GM19035 (cell line): ENCODE measurements at regions not wholly inside any gene's neighbourhood (a gene's known extent, or its start where the extent isn't known, plus 50 kb on each side); places are given as distances from the start of the nearest gene placed in this dataset.
A peak's percentile ranks its signal among the peaks of the same experiment; 100 is the strongest.
"Not testable (repeated sequence)": the region's sequence is repeated elsewhere in the genome, so short reads cannot be mapped to it uniquely, and the experiment has no call there.

ENCODE experiments used
- ATAC-seq: cut with Tn5 transposase; IDR thresholded peaks from one replicate; pipeline ENCODE4 v1.9.1; 2021; ENCODE audit not compliant: unreplicated experiment

DNA sequence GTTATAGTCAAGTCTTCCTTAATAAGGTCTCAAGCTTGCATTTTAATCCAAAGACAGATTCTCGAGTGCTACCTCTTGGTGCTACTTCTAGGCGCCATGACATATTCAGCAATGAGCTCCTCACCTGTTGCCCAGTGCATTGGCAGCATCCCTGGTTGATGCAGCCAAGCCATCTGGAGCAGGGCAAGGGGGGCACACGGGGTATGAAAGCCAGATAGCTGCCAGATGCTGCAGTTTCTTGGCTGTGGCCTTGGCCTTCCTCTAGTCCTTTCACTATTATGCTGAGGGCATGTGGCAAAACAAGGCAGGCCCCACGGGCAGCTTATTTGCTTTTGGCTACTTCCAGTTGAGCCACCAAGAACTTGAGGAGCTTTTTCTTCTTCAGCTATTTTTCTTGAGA is 168.6 kb upstream of the PGRMC2 start:
- ATAC-seq = no peak

DNA sequence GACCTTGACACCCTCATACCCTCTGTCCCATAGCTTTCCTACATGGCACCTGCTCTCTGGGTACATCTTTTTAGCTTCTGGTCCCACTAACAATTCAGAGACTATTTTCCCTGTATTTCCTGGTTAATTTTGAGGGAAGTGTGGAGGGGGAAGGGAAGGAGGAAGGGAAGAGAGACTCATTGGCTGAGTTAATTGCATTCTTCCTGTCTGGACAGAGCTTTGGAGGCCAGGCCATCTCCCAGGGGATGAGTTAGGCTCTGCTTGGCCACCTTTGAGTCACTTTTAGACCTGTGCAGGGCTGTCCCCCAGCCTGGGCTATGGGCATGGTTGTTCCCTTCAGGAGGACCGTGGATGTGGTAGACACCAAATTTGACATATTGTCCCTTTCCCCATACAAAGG is 167.9 kb upstream of the PGRMC2 start:
- no peak for ATAC-seq

DNA sequence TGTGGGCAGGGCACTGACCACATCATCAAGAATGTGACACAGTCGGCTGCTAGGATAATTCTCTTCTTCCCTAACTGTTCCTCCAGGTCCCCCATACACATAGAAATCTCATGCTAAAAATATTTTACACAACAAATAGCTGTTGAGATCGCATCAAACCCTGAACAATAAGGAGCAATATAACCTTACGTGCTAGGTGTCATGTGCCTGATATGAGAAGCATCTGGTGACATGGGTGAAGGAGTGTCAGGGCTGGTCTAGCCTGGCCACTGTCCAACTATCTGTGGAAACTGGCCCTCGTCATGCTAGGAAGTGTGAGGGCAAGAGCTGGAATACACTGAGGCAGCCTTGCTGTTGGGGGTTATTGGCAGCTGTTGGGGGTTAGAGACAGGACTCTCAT is 167.3 kb upstream of the PGRMC2 start:
- ATAC-seq = no peak

DNA sequence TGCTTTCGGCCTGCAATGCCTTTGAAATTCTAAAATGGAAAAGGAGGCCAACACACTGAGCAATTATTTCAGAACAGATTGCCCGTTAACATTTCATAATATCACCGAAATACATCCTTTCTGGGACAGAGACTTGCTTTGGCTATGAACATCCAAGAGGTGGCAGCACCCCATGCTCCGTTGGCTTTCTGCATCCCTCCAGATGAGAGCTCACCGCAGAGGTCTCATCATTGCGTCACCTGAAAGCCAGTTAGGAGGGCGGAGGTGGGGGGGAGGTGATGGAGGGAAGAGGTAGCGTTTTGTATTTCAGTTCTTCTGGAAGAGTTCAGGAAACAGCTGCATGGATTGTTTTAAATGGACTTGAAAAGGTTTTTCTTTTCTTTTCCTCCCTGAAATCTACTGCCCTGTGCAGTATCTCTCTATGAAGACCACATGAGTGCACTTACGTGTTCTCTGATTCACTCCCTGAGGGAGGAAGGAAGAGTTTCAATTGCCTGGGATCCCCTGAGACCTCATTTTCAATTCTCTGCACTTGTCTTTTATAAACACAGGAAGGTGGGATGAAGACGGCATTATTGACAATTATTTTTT is 166.8 kb upstream of the PGRMC2 start:
- ATAC-seq = peak; percentile 100

DNA sequence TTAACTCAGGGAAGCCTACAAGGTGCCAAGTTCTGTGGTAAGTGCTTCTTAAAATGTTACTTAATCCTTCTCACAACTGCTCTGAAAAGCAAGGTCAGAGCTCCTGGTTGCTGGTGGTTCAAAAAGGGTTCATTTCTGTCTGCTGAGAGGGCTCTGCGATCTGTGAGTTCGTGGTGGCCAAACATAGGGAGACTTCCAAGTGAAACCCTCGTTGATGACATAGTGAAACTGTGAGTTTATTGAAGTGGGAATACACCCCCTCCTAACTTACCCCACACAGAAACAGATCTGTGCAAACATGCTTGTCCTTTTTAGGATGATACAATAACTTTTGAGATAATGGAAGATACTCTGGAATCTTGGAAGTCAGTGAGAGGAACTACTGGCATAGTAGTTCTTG is 164.8 kb upstream of the PGRMC2 start:
- ATAC-seq = no peak

DNA sequence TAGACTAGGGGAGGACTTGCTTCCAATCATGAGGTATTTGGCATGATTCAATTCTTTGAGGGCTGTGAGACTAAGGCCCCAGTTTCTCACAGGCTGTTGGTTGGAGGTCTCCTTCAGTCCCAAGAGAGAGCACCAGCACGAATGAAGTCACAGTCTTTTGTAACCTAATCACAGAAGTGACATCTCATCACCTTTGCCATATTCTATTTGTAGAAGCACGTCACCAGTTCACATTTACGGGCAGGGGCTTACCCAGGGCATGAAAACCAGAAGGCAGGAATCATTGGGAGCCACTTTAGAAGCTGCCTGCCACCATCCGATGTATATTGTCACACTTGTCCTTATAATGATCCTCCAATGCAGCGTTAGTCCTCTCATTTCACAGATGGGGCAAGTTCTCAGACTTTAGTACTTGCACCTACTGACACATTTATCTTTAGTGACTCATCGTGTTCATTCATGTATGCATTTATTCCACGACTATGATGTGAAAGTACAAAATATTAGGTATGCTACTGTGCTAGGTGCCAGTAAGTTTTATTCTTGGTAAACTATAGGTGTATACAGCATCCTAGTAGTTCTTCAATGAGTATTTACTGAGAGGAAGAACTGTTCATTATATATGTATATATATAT is 163.8 kb upstream of the PGRMC2 start:
- no peak for ATAC-seq

DNA sequence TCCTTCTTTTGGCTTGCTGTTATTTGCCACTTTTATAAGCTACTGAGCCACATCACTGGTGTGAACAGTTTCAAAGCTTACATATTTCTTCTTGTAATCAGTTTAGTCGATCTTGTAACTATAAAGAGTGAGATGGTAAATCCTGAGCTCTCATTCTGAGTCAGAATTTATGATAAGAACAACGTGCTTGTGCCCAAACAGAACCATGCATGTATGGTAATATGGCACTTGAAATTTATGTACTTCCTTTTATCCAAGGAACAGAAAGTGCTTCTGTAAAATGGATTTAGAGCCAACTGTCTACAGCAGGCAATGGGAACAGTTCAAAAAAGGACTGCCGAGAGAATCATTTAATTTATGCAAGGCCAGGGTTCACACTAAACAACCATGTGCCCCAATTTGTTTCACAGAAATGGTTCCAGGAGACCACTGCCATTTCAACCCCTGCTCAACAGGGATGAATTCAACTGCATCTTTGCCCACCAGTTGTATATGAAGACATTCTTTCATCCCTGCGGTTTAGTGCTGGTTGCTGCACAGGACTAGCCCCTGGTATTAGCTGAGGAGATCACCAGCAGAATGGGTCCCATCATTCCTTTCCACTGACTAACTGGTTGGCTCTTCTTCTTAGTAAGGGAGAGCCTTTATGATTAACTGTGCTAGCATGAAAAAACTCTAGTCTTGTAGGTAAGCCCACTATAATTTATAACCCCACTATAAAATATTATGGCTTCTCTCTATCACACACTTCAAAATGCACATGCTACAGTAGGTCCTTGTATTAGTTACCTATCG is 162.9 kb upstream of the PGRMC2 start:
- ATAC-seq = no peak

DNA sequence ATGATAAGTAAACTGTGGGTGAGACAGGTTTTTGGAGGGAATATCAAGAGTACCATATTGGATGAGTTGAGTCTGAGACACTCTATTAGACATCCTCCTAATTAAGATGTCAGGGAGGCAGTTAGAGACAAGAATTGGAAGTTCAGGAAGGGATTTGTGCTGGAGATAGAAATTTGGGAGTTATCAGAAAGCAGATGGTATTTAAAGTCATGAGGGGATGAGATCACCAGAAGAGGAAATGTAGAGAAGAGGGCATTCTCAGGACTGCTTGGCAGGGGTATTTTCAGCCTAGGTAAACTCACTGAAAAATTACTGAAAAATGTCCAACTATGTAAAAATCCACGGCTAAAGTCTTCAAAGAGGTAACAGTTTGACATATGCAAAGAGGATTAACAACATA is 161.6 kb upstream of the PGRMC2 start:
- ATAC-seq = no peak

DNA sequence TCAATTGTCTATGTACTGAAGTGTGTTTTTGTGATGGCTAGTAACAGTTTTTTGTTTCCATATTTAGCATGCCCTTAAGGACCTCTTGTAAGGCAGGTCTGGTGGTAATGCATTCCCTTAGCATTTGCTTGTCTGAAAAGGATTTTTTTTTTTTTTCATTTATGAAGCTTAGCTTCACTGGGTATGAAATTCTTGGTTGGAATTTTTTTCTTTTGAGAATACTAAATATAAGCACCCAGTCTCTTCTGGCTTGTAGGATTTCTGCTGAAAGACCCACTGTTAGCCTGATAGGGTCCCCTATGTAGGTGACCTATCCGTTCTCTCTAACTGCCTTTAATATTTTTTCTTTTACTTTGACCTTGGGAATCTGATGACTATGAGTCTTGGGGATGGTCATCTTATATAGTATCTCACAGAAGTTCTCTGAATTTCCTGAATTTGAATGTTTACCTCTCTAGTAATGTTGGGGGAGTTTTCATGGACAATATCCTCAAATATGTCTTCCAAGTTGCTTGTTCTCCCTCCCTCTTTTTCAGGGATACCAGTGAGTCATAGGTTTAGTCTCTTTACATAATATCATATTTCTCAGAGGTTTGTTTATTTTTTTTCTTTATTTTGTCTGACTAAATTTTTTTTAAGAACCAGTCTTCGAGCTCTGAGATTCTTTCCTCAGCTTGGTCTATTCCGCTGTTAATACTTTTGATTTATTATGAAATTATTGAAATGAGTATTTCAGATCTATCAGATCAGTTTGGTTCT is 157.1 kb upstream of the PGRMC2 start:
- ATAC-seq = no peak

DNA sequence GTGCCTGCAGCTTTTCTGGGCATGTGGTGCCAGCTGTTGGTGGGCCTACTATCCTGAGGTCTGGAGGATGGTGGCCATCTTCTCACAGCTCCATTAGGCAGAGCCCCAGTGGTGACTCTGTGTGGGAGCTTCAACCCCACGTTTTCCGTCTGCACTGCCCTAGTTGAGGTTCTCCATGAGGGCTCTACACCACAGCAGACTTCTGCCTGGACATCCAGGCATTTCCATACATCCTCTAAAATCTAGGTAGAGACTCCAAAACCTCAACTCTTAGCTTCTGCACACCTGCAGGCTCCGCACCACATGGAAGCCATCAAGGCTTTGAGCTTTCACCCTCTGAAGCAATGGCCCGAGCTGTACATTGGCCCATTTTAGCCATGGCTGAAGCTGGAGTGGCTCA is 153.3 kb upstream of the PGRMC2 start:
- no peak for ATAC-seq

DNA sequence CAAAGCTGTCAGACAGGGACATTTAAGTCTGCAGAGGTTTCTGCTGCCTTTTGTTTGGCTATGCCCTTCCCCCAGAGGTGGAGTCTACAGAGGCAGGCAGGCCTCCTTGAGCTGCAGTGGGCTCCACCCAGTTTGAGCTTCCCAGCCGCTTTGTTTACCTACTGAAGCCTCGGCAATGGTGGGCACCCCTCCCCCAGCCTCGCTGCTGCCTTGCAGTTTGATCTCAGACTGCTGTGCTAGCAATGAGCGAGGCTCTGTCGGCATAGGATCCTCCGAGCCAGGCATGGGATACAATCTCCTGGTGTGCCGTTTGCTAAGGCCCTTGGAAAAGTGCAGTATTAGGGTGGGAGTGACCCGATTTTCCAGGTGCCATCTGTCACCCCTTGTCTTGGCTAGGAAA is 149.4 kb upstream of the PGRMC2 start:
- ATAC-seq = not testable (repeated sequence)

DNA sequence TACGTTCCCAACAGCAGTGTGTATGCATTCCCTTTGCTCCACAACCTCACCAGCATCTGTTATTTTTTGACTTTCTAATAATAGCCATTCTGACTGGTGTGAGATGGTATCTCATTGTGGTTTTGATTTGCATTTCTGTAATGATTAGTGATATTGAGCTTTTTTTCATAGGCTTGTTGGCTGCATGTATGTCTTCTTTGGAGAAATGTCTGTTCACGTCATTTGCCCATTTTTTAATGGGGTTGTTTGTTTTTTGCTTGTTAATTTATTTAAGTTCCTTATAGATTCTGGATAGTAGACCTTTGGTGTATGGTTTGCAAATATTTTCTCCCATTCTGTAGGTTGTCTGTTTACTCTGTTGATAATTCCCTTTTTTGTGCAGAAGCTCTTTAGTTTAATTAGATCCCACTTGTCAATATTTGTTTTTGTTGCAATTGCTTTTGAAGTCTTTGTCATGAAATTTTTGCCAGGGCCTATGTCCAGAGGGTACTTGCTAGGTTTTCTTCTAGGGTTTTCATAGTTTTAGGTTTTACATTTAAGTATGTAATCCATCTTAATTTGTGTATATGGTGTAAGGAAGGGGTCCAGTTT is 141.5 kb upstream of the PGRMC2 start:
- ATAC-seq = not testable (repeated sequence)

DNA sequence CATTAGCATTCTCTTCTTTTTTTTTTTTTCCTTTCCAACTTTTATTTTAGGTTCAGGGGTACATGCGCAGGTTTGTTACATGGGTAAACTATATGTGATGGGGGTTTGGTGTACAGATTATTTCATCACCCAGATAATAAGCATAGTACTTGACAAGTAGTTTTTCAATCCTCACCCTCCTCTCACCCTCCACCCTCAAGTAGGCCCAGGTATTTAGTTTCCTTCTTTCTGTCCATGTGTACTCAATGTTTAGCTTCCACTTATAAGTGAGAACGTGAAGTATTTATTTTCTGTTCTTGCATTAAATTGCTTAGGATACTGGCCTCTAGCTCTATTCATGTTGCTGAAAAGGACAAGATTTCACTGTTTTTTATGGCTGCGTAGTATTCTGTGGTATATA is 140.8 kb upstream of the PGRMC2 start:
- no peak for ATAC-seq

DNA sequence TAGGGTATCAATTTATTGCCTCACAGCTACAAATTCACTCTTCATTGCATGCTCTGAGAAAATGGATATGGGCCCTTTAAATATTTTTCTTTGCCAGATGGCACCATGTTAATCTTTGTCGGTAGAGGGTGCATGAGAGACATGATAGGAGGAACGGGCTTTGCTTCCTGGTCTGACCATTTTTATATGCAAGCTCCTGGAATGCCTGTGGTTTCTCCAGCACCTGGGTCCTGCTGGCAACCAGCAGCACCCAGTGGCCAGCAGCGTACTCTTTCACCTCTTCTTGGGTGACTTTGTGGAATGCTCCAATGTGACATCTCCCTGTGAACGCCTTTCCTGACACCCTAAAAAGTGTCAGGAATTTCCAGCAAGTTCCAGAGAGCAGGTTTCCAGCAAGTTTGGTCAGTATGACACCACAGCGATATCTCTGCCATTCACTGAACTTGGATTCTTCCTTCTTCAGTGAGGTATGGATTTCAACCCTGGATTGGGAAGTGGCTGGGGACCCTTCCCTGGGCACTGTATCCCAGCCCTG is 140.3 kb upstream of the PGRMC2 start:
- no peak for ATAC-seq

DNA sequence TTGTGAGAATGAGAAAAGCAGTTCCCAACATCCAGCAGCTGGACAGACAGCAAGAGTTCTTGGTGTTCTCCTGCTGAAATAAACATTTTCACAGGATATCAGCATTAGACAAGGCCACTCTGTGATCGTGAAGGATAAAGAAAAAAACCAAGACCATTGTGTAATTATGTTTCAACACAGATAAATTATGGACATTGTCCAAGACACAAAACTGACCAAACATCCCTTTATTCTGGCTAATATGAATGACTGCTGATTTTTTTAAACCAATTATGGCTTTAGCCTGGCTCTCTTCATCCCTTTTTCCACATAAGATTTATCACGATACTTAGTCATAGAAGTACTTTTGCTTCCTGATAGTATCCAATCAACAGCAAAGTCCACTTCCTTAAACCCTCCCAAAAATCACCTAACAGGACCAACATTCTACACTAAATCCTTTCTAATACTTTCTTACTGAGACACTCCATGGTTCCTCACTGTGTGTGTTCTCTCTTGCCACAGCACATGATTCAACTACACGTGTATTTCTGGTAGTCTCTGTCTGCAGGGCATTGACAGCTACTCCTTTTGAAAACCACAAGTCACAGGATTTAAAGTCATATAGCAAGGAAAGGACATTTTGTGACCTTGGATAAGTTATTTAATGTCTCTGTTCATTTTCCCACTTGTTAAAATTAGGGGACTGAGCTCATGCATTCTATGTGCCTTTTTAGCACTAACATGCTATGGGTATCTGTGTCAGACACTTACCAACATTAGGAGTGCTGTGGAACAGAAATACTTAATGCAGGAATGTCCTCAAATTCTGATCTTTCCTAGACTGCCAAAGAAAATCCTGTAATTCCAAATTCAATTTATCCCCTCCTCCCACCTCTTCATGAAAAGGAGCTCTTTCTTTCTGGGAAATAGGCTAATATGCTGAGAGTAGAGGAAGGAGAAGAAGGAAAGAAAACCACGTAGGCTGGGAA is 137.2 kb upstream of the PGRMC2 start:
- ATAC-seq = no peak

DNA sequence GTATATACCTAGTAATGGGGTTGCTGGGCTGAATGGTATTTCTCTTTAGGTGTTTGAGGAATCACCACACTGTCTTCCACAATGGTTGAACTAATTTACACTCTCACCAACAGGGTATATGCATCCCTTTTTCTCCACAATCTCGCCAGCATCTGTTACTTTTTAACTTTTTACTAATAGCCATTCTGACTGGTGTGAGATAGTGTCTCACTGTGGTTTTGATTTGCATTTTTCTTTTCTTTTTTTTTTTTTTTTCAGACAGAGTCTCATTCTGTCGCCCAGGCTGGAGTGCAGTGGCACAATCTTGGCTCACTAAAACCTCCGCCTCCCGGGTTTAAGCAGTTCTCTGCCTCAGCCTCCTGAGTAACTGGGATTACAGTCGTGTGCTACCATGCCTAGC is 134.7 kb upstream of the PGRMC2 start:
- ATAC-seq = not testable (repeated sequence)

DNA sequence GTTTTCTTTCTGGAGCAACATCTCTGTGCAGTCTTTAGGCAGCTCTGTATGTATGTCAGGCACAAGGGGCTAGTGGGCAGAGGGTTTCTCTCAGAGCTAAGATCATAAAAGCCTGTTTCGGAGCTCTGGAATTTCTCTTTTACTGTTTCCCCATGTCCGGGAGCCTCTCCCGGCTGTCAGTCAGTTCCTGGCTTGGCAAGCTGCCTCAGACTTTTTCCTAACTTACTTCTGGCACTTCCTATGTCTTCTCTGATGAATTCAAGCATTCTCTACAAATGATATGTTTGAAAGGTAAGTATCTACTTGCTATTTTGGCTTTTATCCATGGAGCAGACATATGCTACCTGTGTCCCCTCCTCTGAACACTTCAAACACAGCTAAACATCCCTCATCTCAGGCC is 129.3 kb upstream of the PGRMC2 start:
- ATAC-seq = no peak

DNA sequence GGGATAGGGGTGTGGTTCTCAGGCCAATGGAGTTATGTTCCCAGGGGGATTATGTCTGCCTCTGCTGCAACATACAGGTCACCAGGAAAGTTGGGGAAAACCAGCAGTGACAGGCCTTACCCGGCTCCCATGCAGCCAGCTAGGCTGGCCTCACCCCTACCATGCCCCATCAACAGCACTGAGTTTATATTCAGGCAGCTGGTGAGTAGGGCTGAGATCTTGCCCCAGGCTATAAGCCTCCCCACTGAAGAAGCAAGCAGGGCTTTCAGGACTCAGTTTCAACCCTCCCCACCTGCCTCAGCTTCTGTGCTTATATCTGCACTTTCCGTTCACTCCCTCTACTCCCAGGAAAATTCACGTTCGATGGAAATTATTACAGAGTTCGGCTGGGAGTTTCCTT is 122.4 kb upstream of the PGRMC2 start:
- no peak for ATAC-seq

DNA sequence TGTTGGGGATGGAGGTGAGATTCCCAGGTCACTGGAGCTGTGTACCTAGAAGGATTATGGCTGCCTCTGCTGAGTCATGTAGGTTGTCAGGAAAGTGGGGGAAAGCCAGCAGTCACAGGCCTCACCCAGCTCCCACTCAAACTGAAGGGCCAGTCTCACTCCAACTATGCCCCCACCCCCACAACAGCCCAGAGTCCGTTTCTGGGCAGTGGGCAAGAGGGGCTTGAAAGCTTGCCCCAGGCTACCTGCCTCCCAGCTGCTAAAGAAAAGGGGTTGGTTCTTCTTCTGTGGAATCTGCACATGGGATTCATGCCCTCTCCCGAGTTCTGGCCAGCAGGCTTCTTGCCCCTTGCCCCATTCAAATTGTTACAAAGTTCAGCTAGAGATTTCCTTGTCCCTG is 116.0 kb upstream of the PGRMC2 start:
- no peak for ATAC-seq

DNA sequence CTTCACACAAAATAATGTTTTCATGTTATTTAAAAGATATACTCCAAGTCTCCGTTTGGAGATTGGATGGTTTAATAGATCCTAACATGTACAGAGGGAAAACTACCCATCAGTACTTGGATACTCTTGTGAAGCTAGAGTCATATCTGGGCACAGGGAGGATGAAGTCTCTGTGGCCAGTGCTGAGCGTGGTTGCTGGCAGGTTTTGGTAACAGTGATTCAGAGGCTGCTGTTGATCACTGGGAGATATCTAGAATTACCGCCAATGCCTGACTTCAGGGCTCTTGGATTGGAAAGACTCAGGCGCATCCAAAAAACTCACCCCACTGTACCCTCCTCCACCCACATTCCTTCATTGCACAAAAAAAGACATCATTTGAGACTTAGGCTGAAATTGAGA is 107.2 kb upstream of the PGRMC2 start:
- ATAC-seq = no peak
